NB4 (cell line): ENCODE measurements at regions not wholly inside any gene's neighbourhood (a gene's known extent, or its start where the extent isn't known, plus 50 kb on each side); places are given as distances from the start of the nearest gene placed in this dataset.

Experiments
- MAX ChIP-seq: IDR thresholded peaks from 2 replicates; pipeline ENCODE4 v1.6.1; 2011; ENCODE audit warnings: low read depth, low read length
- MYC ChIP-seq: IDR thresholded peaks from 2 replicates; pipeline ENCODE4 v1.6.1; 2011; ENCODE audit warnings: low read depth, low read length
- POLR2A ChIP-seq: IDR thresholded peaks from 2 replicates; pipeline ENCODE4 v1.6.1; 2011; ENCODE audit warnings: mild to moderate bottlenecking; ENCODE audit not compliant: insufficient read length; ENCODE audit errors: extremely low read depth
- TF ChIP-seq, protein P1 (sequence below): IDR thresholded peaks from one replicate; pipeline ENCODE4 v1.5.1; 2012; ENCODE audit warnings: low read depth, low read length

DNA sequence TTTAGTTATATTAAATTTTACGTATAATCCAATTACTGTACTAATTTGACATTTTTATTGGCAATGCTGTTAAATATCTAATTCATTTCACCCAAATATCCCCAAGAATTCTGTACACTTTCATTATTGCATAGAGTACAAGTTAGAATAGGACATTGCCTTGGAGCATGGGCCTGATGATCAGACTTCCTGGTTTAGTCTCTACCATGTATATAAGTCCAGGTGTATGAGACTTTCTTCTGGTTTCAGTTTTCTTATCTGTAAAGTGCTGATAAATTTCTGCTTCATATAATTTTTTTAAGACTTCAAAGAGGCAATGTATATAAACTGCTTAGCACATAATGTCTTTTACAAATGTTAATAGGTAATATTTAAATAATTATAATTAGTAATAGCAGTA lies 179.4 kb downstream of the KLF12 start:
- TF ChIP-seq POLR2A, result no peak
- TF ChIP-seq, protein P1, sequence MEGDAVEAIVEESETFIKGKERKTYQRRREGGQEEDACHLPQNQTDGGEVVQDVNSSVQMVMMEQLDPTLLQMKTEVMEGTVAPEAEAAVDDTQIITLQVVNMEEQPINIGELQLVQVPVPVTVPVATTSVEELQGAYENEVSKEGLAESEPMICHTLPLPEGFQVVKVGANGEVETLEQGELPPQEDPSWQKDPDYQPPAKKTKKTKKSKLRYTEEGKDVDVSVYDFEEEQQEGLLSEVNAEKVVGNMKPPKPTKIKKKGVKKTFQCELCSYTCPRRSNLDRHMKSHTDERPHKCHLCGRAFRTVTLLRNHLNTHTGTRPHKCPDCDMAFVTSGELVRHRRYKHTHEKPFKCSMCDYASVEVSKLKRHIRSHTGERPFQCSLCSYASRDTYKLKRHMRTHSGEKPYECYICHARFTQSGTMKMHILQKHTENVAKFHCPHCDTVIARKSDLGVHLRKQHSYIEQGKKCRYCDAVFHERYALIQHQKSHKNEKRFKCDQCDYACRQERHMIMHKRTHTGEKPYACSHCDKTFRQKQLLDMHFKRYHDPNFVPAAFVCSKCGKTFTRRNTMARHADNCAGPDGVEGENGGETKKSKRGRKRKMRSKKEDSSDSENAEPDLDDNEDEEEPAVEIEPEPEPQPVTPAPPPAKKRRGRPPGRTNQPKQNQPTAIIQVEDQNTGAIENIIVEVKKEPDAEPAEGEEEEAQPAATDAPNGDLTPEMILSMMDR, result no peak
- no peak for TF ChIP-seq MAX
- TF ChIP-seq MYC, result no peak
